Neural cell (in vitro differentiated cells): ENCODE measurements at regions not wholly inside any gene's neighbourhood (a gene's known extent, or its start where the extent isn't known, plus 50 kb on each side); places are given as distances from the start of the nearest gene placed in this dataset.

Source experiments
- H2AFZ ChIP-seq: fragments of 200-600, 300-800 bp; sonication (generic), shearing (Covaris generic); 2 replicates; pipeline ENCODE4 v1.6.0; 2014; ENCODE audit warnings: low read depth, mild to moderate bottlenecking, antibody characterized with exemption, low read length, moderate library complexity
- H3F3A ChIP-seq: fragments of 200-600 bp; shearing (Covaris generic); 2 replicates; pipeline ENCODE4 v1.6.1; 2016; ENCODE audit warnings: mild to moderate bottlenecking, moderate library complexity, mixed read lengths, antibody characterized with exemption, low read length; ENCODE audit not compliant: insufficient read depth, poor library complexity, severe bottlenecking
- H3K27ac ChIP-seq: fragments of 200-600, 300-800 bp; sonication (generic), shearing (Covaris generic); 2 replicates; pipeline ENCODE4 v1.5.1; 2014; ENCODE audit warnings: mild to moderate bottlenecking, low read length, moderate library complexity
- H3K27me3 ChIP-seq: fragments of 300-800, 200-600 bp; sonication (generic), shearing (Covaris generic); 2 replicates; pipeline ENCODE4 v1.6.0; 2014; ENCODE audit warnings: mild to moderate bottlenecking, low read depth, low read length, moderate library complexity; ENCODE audit not compliant: insufficient read depth
- H3K36me3 ChIP-seq: fragments of 300-800, 200-600 bp; sonication (generic), shearing (Covaris generic); 2 replicates; pipeline ENCODE4 v1.5.1; 2014; ENCODE audit warnings: mild to moderate bottlenecking, antibody characterized with exemption, low read length, moderate library complexity; ENCODE audit not compliant: insufficient read depth
- H3K4me2 ChIP-seq: fragments of 300-800, 200-600 bp; sonication (generic), shearing (Covaris generic); 2 replicates; pipeline ENCODE4 v1.6.0; 2014; ENCODE audit warnings: mild to moderate bottlenecking, low read length
- H3K4me3 ChIP-seq: fragments of 300-800, 200-600 bp; sonication (generic), shearing (Covaris generic); 2 replicates; pipeline ENCODE4 v1.5.1; 2014; ENCODE audit warnings: mild to moderate bottlenecking, low read length, moderate library complexity
- H3K79me2 ChIP-seq: fragments of 200-600 bp; shearing (Covaris generic); replicated peaks from 2 replicates; pipeline ENCODE4 v1.6.0; 2014; ENCODE audit warnings: mild to moderate bottlenecking, low read length, moderate library complexity; ENCODE audit not compliant: insufficient read depth
- H3K9ac ChIP-seq: fragments of 300-800, 200-600 bp; sonication (generic), shearing (Covaris generic); 2 replicates; pipeline ENCODE4 v1.6.1; 2016; ENCODE audit warnings: mild to moderate bottlenecking, low read length, mixed read lengths
- H3K9me2 ChIP-seq: fragments of 200-600 bp; shearing (Covaris generic); 2 replicates; pipeline ENCODE4 v1.6.1; 2016; ENCODE audit warnings: mild to moderate bottlenecking, low read length, mixed read lengths; ENCODE audit not compliant: insufficient read depth
- H3K9me3 ChIP-seq: fragments of 200-600, 300-800 bp; sonication (generic), shearing (Covaris generic); 2 replicates; pipeline ENCODE4 v1.6.1; 2016; ENCODE audit warnings: mild to moderate bottlenecking, mixed run types, low read length, moderate library complexity, mixed read lengths
- H4K20me1 ChIP-seq: fragments of 200-600 bp; shearing (Covaris generic); 2 replicates; pipeline ENCODE4 v1.6.1; 2016; ENCODE audit warnings: mild to moderate bottlenecking, mixed run types; ENCODE audit not compliant: insufficient read depth
- CTCF ChIP-seq: fragments of 450-650 bp; IDR thresholded peaks from 2 replicates; pipeline ENCODE4 v1.5.1; 2014; ENCODE audit warnings: antibody characterized with exemption, mild to moderate bottlenecking, moderate library complexity; ENCODE audit not compliant: poor library complexity, severe bottlenecking
- EP300 ChIP-seq: fragments of 450-650 bp; conservative IDR thresholded peaks from 2 replicates; pipeline ENCODE4 v1.6.1; 2014; ENCODE audit warnings: antibody characterized with exemption, mild to moderate bottlenecking, moderate library complexity; ENCODE audit not compliant: poor library complexity, severe bottlenecking
- EZH2 ChIP-seq: fragments of 200-600, 300-800 bp; shearing (Covaris generic), sonication (generic); IDR thresholded peaks from 2 replicates; pipeline ENCODE4 v1.6.1; 2014; ENCODE audit warnings: antibody characterized with exemption, low read length, borderline replicate concordance, mild to moderate bottlenecking; ENCODE audit not compliant: insufficient read depth, poor library complexity, severe bottlenecking
- MXI1 ChIP-seq: fragments of 450-650 bp; conservative IDR thresholded peaks from 2 replicates; pipeline ENCODE4 v1.6.1; 2014; ENCODE audit warnings: antibody characterized with exemption, mild to moderate bottlenecking; ENCODE audit not compliant: poor library complexity, severe bottlenecking
- POLR2AphosphoS5 ChIP-seq: IDR thresholded peaks from 2 replicates; pipeline ENCODE4 v1.6.1; 2012
- RAD21 ChIP-seq: fragments of 450-650 bp; conservative IDR thresholded peaks from 2 replicates; pipeline ENCODE4 v1.6.1; 2014; ENCODE audit warnings: antibody characterized with exemption, mild to moderate bottlenecking, moderate library complexity
- REST ChIP-seq: IDR thresholded peaks from 2 replicates; pipeline ENCODE4 v1.6.1; 2012; ENCODE audit warnings: borderline replicate concordance
- SMC3 ChIP-seq: fragments of 450-650 bp; conservative IDR thresholded peaks from 2 replicates; pipeline ENCODE4 v1.6.1; 2014; ENCODE audit warnings: antibody characterized with exemption, mild to moderate bottlenecking, moderate library complexity; ENCODE audit not compliant: poor library complexity
- TAF1 ChIP-seq: IDR thresholded peaks from 2 replicates; pipeline ENCODE4 v1.6.1; 2012; ENCODE audit warnings: low read depth

DNA sequence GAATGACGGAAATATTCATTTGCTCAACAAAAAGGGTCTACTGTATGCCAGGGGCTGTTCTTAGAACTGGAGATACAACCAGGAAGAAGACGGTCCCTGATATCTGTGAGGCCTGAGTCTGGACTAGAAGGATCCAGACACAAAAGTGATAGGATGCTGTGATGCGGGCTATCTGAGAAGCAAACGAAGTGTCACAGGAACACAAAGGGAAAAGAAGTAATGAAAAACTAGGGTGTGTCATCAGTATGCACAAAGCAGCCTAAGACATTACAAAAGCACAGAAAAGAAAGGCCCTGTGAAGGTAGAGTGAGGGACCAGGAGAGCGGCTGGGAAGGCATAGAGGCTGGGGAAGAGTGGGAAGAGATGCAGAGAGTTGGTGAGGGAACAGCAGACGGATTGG is 63.3 kb upstream of the C3orf80 start:
- H2AFZ ChIP-seq: no peak overlapping the region
- TF ChIP-seq CTCF: no peak
- no peak for TF ChIP-seq SMC3
- TF ChIP-seq REST: no peak
- no peak for TF ChIP-seq EZH2
- TF ChIP-seq MXI1: no peak
- no peak for TF ChIP-seq EP300
- no peak for TF ChIP-seq POLR2AphosphoS5
- no peak for TF ChIP-seq RAD21
- TF ChIP-seq TAF1: no peak
- no peak overlapping the region for H3K4me3 ChIP-seq
- H3K27me3 ChIP-seq: no peaks in the 10 kb centered on the region
- no peak overlapping the region for H3K27ac ChIP-seq
- H3K9me3 ChIP-seq: no peaks in the 10 kb centered on the region
- no peaks in the 10 kb centered on the region for H3K9me2 ChIP-seq
- no peaks in the 10 kb centered on the region for H3F3A ChIP-seq
- H3K79me2 ChIP-seq: no peaks in the 10 kb centered on the region
- H3K36me3 ChIP-seq: no peaks in the 10 kb centered on the region
- H3K9ac ChIP-seq: no peak overlapping the region
- no peaks in the 10 kb centered on the region for H4K20me1 ChIP-seq
- H3K4me2 ChIP-seq: no peak overlapping the region

DNA sequence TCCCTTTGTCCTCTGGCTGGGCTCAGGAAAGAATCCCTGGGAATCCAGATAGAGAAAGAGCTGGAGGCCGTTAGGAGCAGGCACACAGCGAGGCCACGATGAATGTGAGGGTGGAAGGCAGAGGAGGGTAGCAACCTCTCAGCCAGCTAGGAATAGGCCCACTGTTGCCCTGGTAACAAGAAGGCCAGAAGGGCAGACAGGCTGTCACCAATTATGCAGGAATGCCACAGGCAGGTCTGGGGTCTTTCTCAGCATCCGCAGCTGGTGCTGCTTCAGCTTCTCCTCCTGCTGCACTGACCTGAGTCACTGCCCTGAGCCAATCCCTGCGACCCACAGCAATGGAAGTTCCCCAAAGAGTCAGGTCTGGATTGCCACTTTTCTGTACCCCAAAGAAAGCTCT is 62.8 kb upstream of the C3orf80 start:
- Histone ChIP-seq H3K79me2 (no peaks in the 10 kb centered on the region), H3K4me2 (no peak overlapping the region), H3F3A (no peaks in the 10 kb centered on the region), H3K4me3 (peak overlapping the region; percentile 6), H3K9me2 (no peaks in the 10 kb centered on the region), H3K27ac (no peak overlapping the region), H3K27me3 (no peaks in the 10 kb centered on the region), H3K9ac (no peak overlapping the region), H3K36me3 (no peaks in the 10 kb centered on the region), H4K20me1 (no peaks in the 10 kb centered on the region), H3K9me3 (no peaks in the 10 kb centered on the region), H2AFZ (no peak overlapping the region)
- TF ChIP-seq MXI1 (no peak), RAD21 (no peak), POLR2AphosphoS5 (no peak), EZH2 (no peak), SMC3 (no peak), EP300 (no peak), REST (no peak), TAF1 (no peak), CTCF (no peak)
